ENCODE measurements at regions not wholly inside any gene's neighbourhood (a gene's known extent, or its start where the extent isn't known, plus 50 kb on each side); places are given as distances from the start of the nearest gene placed in this dataset.

GRCh38 chr5:164207646-164208045, 702.2 kb downstream of the MAT2B start:
- TF ChIP-seq EZH2 (IDR thresholded peaks at IDR 0.05) = no peak
- no peak for TF ChIP-seq FOXP2 (optimal IDR thresholded peaks at IDR 0.05; ENCODE audit: control extremely low read depth, extremely low read length, insufficient read depth)
